Ureter (tissue), 1 donor: ENCODE measurements at regions not wholly inside any gene's neighbourhood (a gene's known extent, or its start where the extent isn't known, plus 50 kb on each side); places are given as distances from the start of the nearest gene placed in this dataset.

ENCODE experiments used
- DNase-seq: peaks from one replicate; pipeline ENCODE4 v3.0.0-alpha.2; 2020; ENCODE audit warnings: low spot score
- donor health status: DM: yes; HTN: yes; CAD: no.

- no peak for DNase-seq
Observed at GRCh38 chr4:83723609-83724008, 187.7 kb downstream of the GPAT3 start.

DNA sequence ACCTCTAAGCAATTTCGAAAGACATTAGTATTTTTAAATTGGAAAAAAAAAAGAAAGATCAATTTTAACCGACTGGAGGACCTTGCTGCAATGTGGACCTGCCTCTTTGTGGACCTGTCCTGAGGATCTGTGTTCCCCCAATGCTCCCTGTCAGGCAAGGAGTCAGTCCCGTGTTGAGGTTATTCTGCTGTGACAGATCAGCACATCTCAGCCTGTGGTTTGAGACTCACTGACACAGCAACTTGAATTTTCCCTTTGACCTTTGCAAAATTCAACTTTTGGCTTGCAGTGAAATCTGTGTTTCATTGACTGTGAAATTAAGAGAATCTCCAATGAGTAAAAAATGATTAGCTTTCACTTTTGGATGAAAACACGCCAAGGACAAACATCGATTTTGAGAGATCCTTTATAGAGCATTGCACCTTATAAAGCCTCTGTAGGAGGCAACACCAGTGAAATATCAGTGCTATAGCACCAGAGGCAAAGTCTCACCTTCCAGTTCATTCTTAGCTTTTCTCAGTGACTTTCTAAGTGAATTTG is 186.9 kb downstream of the GPAT3 start:
- DNase-seq, result no peak

DNA sequence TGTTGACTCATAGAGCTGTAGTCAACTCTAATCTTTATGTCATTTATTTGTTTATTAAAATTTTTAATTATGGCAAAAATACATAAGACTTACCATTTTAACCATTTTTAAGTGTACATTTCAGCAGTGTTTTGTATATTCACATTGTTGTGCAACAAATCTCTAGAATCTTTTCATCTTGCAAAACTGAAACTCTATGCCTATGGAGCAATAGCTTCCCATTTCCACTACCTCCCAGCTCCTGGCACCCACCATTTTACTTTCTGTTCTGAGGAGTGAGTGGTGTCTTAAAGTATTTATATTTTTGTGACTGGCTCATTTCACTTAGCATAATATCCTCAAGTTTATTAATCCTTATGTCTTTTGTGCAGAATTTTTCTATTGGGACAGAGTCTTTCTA is 181.0 kb downstream of the GPAT3 start:
- DNase-seq, result no peak

- DNase-seq, result no peak
Observed at GRCh38 chr4:83712890-83713289, 177.0 kb downstream of the GPAT3 start.

DNA sequence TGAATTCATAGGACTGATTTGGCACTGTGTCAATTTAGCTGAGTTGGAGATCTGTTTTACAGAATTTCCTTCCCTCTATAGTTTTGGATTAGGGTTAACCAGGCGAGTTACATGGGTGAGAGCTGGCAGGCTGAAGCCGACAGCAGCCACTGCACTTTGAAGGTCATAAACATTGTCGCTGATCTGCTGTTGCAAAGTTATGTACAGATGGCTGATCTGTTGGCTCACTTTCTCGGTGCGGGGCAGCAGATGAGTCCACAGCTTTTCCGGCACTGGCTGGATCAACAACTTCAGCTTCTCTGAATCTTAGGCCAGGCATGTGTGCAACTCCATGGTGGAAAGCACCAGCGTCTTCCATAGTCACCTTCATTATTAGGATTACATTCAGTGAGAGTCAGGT is 173.7 kb downstream of the GPAT3 start:
- no peak for DNase-seq

- DNase-seq, result no peak
Observed at GRCh38 chr4:83708500-83709175, 172.7 kb downstream of the GPAT3 start.

- no peak for DNase-seq
Observed at GRCh38 chr4:83704786-83705185, 168.9 kb downstream of the GPAT3 start.

DNA sequence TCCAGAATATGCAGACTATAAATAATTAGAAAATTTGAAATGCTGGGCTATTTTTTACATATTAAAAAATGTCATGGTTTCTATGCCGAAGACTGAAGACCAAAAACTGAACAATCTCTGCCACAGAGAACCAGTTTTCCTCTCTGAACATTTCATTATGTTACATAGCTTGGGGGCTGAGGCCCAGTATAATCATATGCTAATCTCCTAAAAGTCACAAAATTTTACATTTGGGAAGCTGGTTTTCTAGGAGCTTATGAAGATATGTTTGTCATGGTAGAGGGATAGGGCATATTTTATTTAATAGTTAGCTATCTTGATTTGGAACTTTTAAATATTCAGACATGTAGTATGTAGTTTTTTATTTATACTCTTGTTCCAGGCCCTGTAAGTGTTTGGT is 167.8 kb downstream of the GPAT3 start:
- DNase-seq, result no peak

DNA sequence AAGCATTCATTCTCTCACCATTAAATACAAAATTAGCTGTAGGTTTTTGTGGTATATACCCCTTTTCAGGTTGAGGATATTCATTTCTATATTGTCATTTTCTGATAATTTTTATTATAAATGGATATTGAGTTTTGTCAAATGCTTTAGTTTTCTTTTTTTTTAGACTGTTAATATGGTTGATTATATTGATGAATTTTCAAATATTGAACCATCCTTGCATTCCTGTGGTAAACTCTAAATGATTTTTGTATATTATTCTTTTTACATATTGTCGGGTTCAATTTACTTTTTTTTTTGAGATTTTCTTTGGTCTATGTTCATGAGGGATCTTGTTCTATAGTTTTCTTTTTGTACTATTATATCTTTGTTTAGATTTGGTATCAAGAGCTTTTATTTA is 165.1 kb downstream of the GPAT3 start:
- no peak for DNase-seq

DNA sequence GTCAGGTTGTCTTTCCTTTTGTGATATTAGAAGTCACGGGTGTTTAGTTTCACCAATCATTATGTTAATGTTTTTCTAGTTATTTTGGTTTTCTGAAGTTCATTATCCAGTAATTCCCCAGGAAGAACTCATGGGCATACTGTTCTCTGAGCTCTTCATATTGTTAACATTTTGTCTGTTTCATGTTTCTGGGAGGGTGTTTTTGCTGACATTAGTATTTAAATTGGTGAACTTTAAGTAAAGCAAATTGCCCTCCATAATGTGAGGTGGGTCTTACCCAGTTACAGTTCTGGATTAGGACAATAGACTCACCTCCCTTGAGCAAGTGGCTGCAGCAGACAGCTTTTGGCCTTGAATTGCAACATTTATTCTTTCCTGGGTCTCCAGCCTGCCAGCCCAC is 163.4 kb downstream of the GPAT3 start:
- DNase-seq, result no peak

GRCh38 chr4:83692028-83692427 is 156.1 kb downstream of the GPAT3 start:
- DNase-seq, result no peak

- no peak for DNase-seq
Observed at GRCh38 chr4:83686166-83686565, 150.3 kb downstream of the GPAT3 start.

DNA sequence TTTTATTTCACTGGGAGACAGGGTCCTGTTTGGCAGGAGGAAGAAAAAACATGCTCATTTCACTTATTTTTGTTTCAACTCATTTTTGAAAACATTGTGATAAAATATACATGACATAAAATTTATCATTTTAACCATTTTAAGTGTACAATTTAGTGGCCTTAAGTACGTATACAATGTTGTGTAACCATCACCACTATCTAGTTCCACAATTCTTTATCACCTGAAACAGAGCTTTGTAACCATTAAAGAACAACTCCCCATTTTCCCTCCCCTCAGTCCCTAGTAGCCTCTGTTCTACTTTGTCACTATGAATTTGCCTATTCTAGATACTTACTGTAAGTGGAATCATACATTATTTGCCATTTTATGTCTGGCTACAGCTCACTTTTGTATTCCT is 143.8 kb downstream of the GPAT3 start:
- DNase-seq, result no peak

DNA sequence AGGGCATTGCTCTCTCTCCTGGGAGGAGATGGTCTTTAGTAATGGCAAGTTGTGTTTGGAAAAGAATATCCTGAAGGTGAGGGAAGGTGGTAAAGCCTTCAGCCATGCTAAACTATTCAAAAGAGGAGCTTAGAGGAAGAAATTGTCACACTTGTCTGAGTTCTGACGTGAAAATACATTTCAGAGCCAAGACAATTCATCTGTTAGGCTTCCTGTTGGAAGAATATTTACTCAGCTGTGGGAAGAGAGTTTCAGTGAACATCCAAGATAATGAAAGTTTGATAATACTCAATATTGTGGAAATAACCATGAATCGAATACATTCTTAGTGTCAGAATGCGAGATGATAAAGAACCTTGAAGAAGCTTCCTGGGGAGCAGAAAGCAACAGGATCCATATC is 143.3 kb downstream of the GPAT3 start:
- no peak for DNase-seq

DNA sequence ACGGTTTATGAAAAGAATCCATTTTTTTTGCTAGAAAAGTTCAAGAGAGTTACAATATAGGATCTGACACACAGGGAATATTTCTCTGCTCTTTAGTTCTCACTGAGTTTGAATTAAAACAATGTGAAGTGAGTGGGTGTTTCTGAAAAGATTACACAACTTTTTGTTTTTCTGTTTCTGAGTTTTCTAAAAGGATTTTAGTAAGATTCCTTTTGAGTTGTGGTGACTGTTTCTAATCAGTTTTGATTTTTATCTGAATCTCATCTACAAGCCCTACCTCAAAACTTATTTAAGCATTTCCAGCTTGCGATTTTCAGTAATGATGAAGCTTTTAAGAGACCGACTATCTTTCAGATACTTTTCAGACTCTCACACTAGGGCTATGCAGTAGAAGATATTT is 141.7 kb downstream of the GPAT3 start:
- no peak for DNase-seq

- DNase-seq, result no peak
Observed at GRCh38 chr4:83664741-83665140, 128.8 kb downstream of the GPAT3 start.

DNA sequence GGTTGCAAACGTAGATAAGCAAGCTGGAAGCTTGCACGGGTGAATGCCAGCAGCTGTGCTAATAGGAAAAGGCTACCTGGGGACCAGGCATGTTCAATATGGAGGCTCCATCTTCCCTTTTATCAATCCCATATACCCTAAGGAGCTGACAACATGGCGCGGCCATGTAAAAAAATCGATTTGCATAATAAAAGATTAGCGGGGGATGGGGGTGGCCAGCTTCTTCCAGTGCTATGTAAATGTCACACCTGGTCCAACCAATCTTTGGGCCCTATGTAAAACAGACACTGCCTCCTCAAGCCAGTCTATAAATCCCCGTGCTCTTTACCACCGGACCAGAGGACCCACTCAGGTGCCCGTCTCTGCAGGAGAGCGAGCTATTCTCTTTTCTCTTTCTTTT is 128.2 kb downstream of the GPAT3 start:
- no peak for DNase-seq

- DNase-seq, result no peak
Observed at GRCh38 chr4:83662204-83662603, 126.3 kb downstream of the GPAT3 start.

- DNase-seq, result no peak
Observed at GRCh38 chr4:83661359-83661758, 125.5 kb downstream of the GPAT3 start.

DNA sequence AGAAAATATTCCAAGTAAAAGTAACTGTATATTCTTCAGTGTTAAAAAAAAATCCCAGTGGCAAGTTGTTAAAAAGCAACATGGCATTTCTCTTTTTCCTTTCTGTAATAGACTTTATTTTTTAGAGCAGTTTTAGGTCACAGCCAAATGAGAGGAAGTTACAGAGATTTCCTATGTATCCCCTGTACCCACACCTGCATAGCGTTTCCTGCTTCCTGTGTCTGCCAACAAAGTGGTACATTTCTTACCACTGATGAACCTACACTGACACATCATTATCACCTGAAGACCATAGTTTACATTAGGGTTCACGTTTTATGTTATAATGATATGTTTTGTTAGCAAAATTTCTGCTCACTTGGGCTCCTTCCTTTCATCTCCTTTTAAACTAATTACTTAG is 124.7 kb downstream of the GPAT3 start:
- no peak for DNase-seq

GRCh38 chr4:83658806-83659205 is 122.9 kb downstream of the GPAT3 start:
- DNase-seq, result no peak

DNA sequence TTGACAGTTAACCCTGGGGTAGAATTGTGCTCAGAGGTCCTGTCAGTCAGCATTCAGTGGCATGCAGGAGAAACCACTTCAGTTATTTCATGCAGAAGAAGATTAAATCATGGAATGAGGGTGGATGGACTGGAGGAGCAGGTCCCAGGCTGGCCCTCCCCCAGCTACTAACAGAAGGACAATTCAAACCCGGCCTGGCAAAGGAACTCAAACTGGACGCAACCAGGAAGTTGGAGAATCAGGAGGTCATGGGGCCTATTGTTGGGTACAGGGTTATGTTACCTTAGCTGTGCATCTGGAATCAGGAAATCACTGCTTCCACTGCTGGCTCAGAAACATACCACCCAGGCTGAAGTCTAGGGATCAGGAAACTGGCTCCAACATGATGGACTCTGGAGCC is 121.4 kb downstream of the GPAT3 start:
- no peak for DNase-seq
